Liver (tissue), 3 donors: ENCODE measurements at regions not wholly inside any gene's neighbourhood (a gene's known extent, or its start where the extent isn't known, plus 50 kb on each side); places are given as distances from the start of the nearest gene placed in this dataset.

Experiments used
- ATF3 ChIP-seq: IDR thresholded peaks from 2 replicates; pipeline ENCODE4 v1.6.1; 2016; ENCODE audit warnings: antibody characterized with exemption
- CTCF ChIP-seq: fragments of 150-350 bp; IDR thresholded peaks from 2 replicates; pipeline ENCODE4 v1.5.1; 2017; ENCODE audit warnings: improper control_type of control experiment, low read depth, low read length; ENCODE audit not compliant: missing input control
- FOXA1 ChIP-seq: IDR thresholded peaks from 2 replicates; pipeline ENCODE4 v1.6.1; 2016; ENCODE audit warnings: antibody characterized with exemption
- GABPA ChIP-seq, 2 donors: IDR thresholded peaks in 1 of 2; conservative IDR thresholded peaks in 1 of 2; 2 replicates each; pipeline ENCODE4 v1.6.1; 2016; ENCODE audit warnings: antibody characterized with exemption in 2 of 2, mild to moderate bottlenecking in 1 of 2, moderate library complexity in 1 of 2
- MAX ChIP-seq: IDR thresholded peaks from 2 replicates; pipeline ENCODE4 v1.6.1; 2016; ENCODE audit warnings: antibody characterized with exemption
- RAD21 ChIP-seq, 2 donors: IDR thresholded peaks; 2 replicates each; pipeline ENCODE4 v1.6.1; 2016; ENCODE audit warnings: antibody characterized with exemption in 2 of 2, mild to moderate bottlenecking in 2 of 2
- REST ChIP-seq: IDR thresholded peaks from 2 replicates; pipeline ENCODE4 v1.6.1; 2016; ENCODE audit warnings: antibody characterized with exemption, mild to moderate bottlenecking
- YY1 ChIP-seq: IDR thresholded peaks from 2 replicates; pipeline ENCODE4 v1.6.1; 2016; ENCODE audit warnings: antibody characterized with exemption, mild to moderate bottlenecking
- ZBTB33 ChIP-seq: IDR thresholded peaks from 2 replicates; pipeline ENCODE4 v1.6.1; 2016; ENCODE audit warnings: antibody characterized with exemption
- donor health status: healthy.
- donor health status: healthy.

GRCh38 chr14:38751459-38751858 lies 351.6 kb downstream of the SEC23A start:
- TF ChIP-seq CTCF, result no peak
- no peak for TF ChIP-seq GABPA (IDR thresholded peaks at IDR 0.05 in 1 of 2, conservative IDR thresholded peaks at IDR 0.05 in 1 of 2)
- TF ChIP-seq RAD21 (IDR thresholded peaks at IDR 0.05), result no peak
- no peak for TF ChIP-seq REST
- no peak for TF ChIP-seq ZBTB33
- no peak for TF ChIP-seq MAX
- no peak for TF ChIP-seq ATF3
- TF ChIP-seq FOXA1, result no peak
- no peak for TF ChIP-seq YY1
